ENCODE measurements at regions not wholly inside any gene's neighbourhood (a gene's known extent, or its start where the extent isn't known, plus 50 kb on each side); places are given as distances from the start of the nearest gene placed in this dataset.

DNA sequence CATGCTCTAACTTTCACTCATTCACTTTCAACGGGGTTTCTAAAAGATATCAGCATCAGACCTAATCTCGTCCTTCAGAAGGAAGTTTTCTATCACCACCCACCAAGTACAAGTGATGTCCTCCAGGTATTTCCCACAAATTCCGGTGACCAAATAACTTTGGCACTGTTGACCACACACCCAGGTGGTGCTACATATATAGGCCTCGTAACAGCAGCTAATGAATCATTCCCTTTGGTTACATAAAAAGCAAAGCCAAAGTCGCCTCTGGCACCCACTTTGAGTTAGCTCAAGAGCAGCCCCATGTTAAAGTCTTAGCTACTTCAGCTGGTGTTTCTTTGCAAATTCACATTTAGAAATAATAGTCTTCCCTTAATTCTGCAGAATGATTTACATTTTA, 138.2 kb upstream of the OSR1 start:
- ChIA-PET CTCF (ENCODE audit: low intra/inter-chr PET ratio, low total read pairs) (no interaction called here), POLR2A (interaction anchor here (1.1 kb wide), 1 partner anchor 9 kb away, joined by 5 read pairs; no protein-coding TSS in a partner anchor)
- no TSS peak for BruUV-seq (replicated peaks)
- Histone ChIP-seq H3K9me3 (ENCODE audit: low read length) (no peaks in the 10 kb centered on the region), H2AFZ (ENCODE audit: low read length) (no peak overlapping the region), H3K36me3 (replicated peaks in 1 of 2; ENCODE audit: control insufficient read depth in 1 of 2, insufficient read depth in 2 of 2, low read length in 2 of 2) (no peaks in the 10 kb centered on the region), H3K9ac (ENCODE audit: insufficient read depth, low read depth, low read length) (no peak overlapping the region), H3K27ac (ENCODE audit: extremely low read length, insufficient read depth, low read length) (no peak overlapping the region), H3K4me3 (replicated peaks in 1 of 3; ENCODE audit: insufficient read depth in 1 of 3, low read depth in 2 of 3, low read length in 3 of 3) (no peak overlapping the region), H3K79me2 (ENCODE audit: insufficient read depth, low read length) (no peaks in the 10 kb centered on the region), H4K20me1 (ENCODE audit: insufficient read depth, low read length) (no peaks in the 10 kb centered on the region), H3K4me1 (ENCODE audit: insufficient read depth, low read length) (peaks cover 27% of the 10 kb centered on the region), H3K27me3 (ENCODE audit: control insufficient read depth in 1 of 2, insufficient read depth in 2 of 2, low read length in 2 of 2) (no peaks in the 10 kb centered on the region), H3K4me2 (ENCODE audit: low read depth, low read length) (no peak overlapping the region)
- FAIRE-seq (no peak), DNase-seq (ENCODE audit: low spot score) (no peak), ATAC-seq (no peak)
- TF ChIP-seq ZNF768 (CRISPR knock-in tag; IDR thresholded peaks at IDR 0.05) (no peak), REXO4 (CRISPR knock-in tag; IDR thresholded peaks at IDR 0.05; ENCODE audit: borderline replicate concordance) (no peak), ERF (CRISPR knock-in tag; IDR thresholded peaks at IDR 0.05) (no peak), ZNF329 (CRISPR knock-in tag; IDR thresholded peaks at IDR 0.05; ENCODE audit: low read depth) (no peak), POLR2A (IDR thresholded peaks at IDR 0.05; ENCODE audit: insufficient read depth in 1 of 2, low read depth in 2 of 2, low read length in 2 of 2) (no peak), LCORL (IDR thresholded peaks at IDR 0.05) (no peak), LCORL (CRISPR knock-in tag; IDR thresholded peaks at IDR 0.05) (no peak), ATAD3A (CRISPR knock-in tag; IDR thresholded peaks at IDR 0.05) (no peak), POLR2AphosphoS5 (IDR thresholded peaks at IDR 0.05; ENCODE audit: low read depth, low read length) (no peak), ZBTB1 (CRISPR knock-in tag; IDR thresholded peaks at IDR 0.05; ENCODE audit: borderline replicate concordance) (no peak), SRF (IDR thresholded peaks at IDR 0.05; ENCODE audit: low read depth, low read length) (no peak), ZBTB38 (CRISPR knock-in tag; IDR thresholded peaks at IDR 0.05) (no peak), ZNF230 (CRISPR knock-in tag; IDR thresholded peaks at IDR 0.05) (no peak), ZBTB7A (CRISPR knock-in tag; IDR thresholded peaks at IDR 0.05) (no peak), NFIB (CRISPR knock-in tag; IDR thresholded peaks at IDR 0.05; ENCODE audit: borderline replicate concordance) (no peak)
- TF ChIP-seq, protein P1, sequence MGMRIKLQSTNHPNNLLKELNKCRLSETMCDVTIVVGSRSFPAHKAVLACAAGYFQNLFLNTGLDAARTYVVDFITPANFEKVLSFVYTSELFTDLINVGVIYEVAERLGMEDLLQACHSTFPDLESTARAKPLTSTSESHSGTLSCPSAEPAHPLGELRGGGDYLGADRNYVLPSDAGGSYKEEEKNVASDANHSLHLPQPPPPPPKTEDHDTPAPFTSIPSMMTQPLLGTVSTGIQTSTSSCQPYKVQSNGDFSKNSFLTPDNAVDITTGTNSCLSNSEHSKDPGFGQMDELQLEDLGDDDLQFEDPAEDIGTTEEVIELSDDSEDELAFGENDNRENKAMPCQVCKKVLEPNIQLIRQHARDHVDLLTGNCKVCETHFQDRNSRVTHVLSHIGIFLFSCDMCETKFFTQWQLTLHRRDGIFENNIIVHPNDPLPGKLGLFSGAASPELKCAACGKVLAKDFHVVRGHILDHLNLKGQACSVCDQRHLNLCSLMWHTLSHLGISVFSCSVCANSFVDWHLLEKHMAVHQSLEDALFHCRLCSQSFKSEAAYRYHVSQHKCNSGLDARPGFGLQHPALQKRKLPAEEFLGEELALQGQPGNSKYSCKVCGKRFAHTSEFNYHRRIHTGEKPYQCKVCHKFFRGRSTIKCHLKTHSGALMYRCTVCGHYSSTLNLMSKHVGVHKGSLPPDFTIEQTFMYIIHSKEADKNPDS (CRISPR knock-in tag; IDR thresholded peaks at IDR 0.05) = no peak
- TF ChIP-seq, protein P2, sequence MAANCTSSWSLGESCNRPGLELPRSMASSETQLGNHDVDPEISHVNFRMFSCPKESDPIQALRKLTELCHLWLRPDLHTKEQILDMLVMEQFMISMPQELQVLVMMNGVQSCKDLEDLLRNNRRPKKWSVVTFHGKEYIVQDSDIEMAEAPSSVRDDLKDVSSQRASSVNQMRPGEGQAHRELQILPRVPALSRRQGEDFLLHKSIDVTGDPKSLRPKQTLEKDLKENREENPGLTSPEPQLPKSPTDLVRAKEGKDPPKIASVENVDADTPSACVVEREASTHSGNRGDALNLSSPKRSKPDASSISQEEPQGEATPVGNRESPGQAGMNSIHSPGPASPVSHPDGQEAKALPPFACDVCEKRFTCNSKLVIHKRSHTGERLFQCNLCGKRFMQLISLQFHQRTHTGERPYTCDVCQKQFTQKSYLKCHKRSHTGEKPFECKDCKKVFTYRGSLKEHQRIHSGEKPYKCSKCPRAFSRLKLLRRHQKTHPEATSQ (CRISPR knock-in tag; IDR thresholded peaks at IDR 0.05; ENCODE audit: borderline replicate concordance) = no peak
- TF ChIP-seq, protein P3, sequence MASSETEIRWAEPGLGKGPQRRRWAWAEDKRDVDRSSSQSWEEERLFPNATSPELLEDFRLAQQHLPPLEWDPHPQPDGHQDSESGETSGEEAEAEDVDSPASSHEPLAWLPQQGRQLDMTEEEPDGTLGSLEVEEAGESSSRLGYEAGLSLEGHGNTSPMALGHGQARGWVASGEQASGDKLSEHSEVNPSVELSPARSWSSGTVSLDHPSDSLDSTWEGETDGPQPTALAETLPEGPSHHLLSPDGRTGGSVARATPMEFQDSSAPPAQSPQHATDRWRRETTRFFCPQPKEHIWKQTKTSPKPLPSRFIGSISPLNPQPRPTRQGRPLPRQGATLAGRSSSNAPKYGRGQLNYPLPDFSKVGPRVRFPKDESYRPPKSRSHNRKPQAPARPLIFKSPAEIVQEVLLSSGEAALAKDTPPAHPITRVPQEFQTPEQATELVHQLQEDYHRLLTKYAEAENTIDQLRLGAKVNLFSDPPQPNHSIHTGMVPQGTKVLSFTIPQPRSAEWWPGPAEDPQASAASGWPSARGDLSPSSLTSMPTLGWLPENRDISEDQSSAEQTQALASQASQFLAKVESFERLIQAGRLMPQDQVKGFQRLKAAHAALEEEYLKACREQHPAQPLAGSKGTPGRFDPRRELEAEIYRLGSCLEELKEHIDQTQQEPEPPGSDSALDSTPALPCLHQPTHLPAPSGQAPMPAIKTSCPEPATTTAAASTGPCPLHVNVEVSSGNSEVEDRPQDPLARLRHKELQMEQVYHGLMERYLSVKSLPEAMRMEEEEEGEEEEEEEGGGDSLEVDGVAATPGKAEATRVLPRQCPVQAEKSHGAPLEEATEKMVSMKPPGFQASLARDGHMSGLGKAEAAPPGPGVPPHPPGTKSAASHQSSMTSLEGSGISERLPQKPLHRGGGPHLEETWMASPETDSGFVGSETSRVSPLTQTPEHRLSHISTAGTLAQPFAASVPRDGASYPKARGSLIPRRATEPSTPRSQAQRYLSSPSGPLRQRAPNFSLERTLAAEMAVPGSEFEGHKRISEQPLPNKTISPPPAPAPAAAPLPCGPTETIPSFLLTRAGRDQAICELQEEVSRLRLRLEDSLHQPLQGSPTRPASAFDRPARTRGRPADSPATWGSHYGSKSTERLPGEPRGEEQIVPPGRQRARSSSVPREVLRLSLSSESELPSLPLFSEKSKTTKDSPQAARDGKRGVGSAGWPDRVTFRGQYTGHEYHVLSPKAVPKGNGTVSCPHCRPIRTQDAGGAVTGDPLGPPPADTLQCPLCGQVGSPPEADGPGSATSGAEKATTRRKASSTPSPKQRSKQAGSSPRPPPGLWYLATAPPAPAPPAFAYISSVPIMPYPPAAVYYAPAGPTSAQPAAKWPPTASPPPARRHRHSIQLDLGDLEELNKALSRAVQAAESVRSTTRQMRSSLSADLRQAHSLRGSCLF (CRISPR knock-in tag; IDR thresholded peaks at IDR 0.05; ENCODE audit: borderline replicate concordance) = no peak
- 80% methylated on average over 5 of the region's 5 CpGs for WGBS (ENCODE audit: low lambda C conversion rate)
- in situ Hi-C loops (cut with HindIII; ENCODE audit: extremely low pct_ligation_motif_present, low pct_unique_long_range_greater_than_20kb) (no loop called here), intact Hi-C loops (cut with micrococcal nuclease; ENCODE audit: unreplicated experiment) (no loop called here)

Measured in HepG2 (cell line).